RWPE2 (cell line): ENCODE measurements at regions not wholly inside any gene's neighbourhood (a gene's known extent, or its start where the extent isn't known, plus 50 kb on each side); places are given as distances from the start of the nearest gene placed in this dataset.

ENCODE experiments used
- ATAC-seq: fragments of 200-7000 bp; cut with Tn5 transposase; 3 replicates; pipeline ENCODE4 v1.9.1; 2021; ENCODE audit warnings: low read depth
- DNase-seq: peaks from one replicate; pipeline ENCODE4 v3.0.0-alpha.2; 2020; ENCODE audit warnings: low spot score
- H3K27ac ChIP-seq: fragments of 450-650 bp; 2 replicates; pipeline ENCODE4 v1.5.1; 2017; ENCODE audit warnings: mild to moderate bottlenecking; ENCODE audit not compliant: poor library complexity, severe bottlenecking
- H3K27me3 ChIP-seq: fragments of 250-450 bp; sonication (Bioruptor Pico); 2 replicates; pipeline ENCODE4 v1.5.1; 2021; ENCODE audit warnings: mild to moderate bottlenecking, moderate library complexity; ENCODE audit not compliant: insufficient read depth, poor library complexity, severe bottlenecking
- H3K36me3 ChIP-seq: fragments of 250-450 bp; sonication (Bioruptor Pico); 2 replicates; pipeline ENCODE4 v1.5.1; 2020; ENCODE audit warnings: low read depth, mild to moderate bottlenecking, moderate library complexity
- H3K4me1 ChIP-seq: fragments of 250-450 bp; sonication (Bioruptor Pico); 2 replicates; pipeline ENCODE4 v1.5.1; 2021; ENCODE audit warnings: mild to moderate bottlenecking, moderate library complexity; ENCODE audit not compliant: insufficient read depth, poor library complexity, severe bottlenecking
- H3K4me3 ChIP-seq: fragments of 250-450 bp; sonication (Bioruptor Pico); 2 replicates; pipeline ENCODE4 v1.5.1; 2021; ENCODE audit warnings: mild to moderate bottlenecking, moderate library complexity; ENCODE audit not compliant: severe bottlenecking
- H3K9me3 ChIP-seq: fragments of 250-450 bp; sonication (Bioruptor Pico); 2 replicates; pipeline ENCODE4 v1.5.1; 2021; ENCODE audit warnings: mild to moderate bottlenecking, moderate library complexity; ENCODE audit not compliant: severe bottlenecking
- CTCF ChIP-seq: fragments of 450-650 bp; IDR thresholded peaks from one replicate; pipeline ENCODE4 v1.5.1; 2017; ENCODE audit warnings: mild to moderate bottlenecking, moderate library complexity; ENCODE audit not compliant: poor library complexity, severe bottlenecking

GRCh38 chr17:72005332-72006163 is 115.3 kb upstream of the SOX9 start:
- H3K4me1 ChIP-seq = peaks cover 27% of the 10 kb centered on the region
- H3K9me3 ChIP-seq = no peaks in the 10 kb centered on the region
- H3K36me3 ChIP-seq = no peaks in the 10 kb centered on the region
- H3K27me3 ChIP-seq = no peaks in the 10 kb centered on the region
- TF ChIP-seq CTCF = no peak
- no peak for ATAC-seq
- no peak overlapping the region for H3K4me3 ChIP-seq
- H3K27ac ChIP-seq = peak overlapping the region; percentile 57
- no peak for DNase-seq

- Histone ChIP-seq H3K36me3 (no peaks in the 10 kb centered on the region), H3K27me3 (no peaks in the 10 kb centered on the region), H3K27ac (peak overlapping the region; percentile 62), H3K4me3 (no peak overlapping the region), H3K4me1 (peaks cover 32% of the 10 kb centered on the region), H3K9me3 (no peaks in the 10 kb centered on the region)
- DNase-seq (no peak), ATAC-seq (peak; percentile 77)
- TF ChIP-seq CTCF = no peak
Observed at GRCh38 chr17:72008236-72008876, 112.5 kb upstream of the SOX9 start.

- no peak overlapping the region for H3K4me3 ChIP-seq
- DNase-seq (no peak), ATAC-seq (peak; percentile 31; the same call in 1 of the 3 replicates)
- H3K36me3 ChIP-seq = no peaks in the 10 kb centered on the region
- H3K27me3 ChIP-seq = no peaks in the 10 kb centered on the region
- no peak for TF ChIP-seq CTCF
- peaks cover 21% of the 10 kb centered on the region for H3K4me1 ChIP-seq
- no peaks in the 10 kb centered on the region for H3K9me3 ChIP-seq
- no peak overlapping the region for H3K27ac ChIP-seq
Observed at GRCh38 chr17:72011561-72011960, 109.3 kb upstream of the SOX9 start.

GRCh38 chr17:72021417-72022041 is 99.3 kb upstream of the SOX9 start:
- Histone ChIP-seq H3K4me3 (no peak overlapping the region), H3K9me3 (no peaks in the 10 kb centered on the region), H3K27me3 (no peaks in the 10 kb centered on the region), H3K36me3 (no peaks in the 10 kb centered on the region), H3K27ac (no peak overlapping the region), H3K4me1 (no peaks in the 10 kb centered on the region)
- DNase-seq (no peak), ATAC-seq (no peak)
- TF ChIP-seq CTCF = no peak
